Mesenchymal stem cell (in vitro differentiated cells and primary cell): ENCODE measurements at regions not wholly inside any gene's neighbourhood (a gene's known extent, or its start where the extent isn't known, plus 50 kb on each side); places are given as distances from the start of the nearest gene placed in this dataset.
"Not testable (repeated sequence)": the region's sequence is repeated elsewhere in the genome, so short reads cannot be mapped to it uniquely, and the experiment has no call there.

Experiments used
- DNase-seq: peaks from one replicate; pipeline ENCODE4 v3.0.0-alpha.2; 2013
- H2AFZ ChIP-seq: one replicate; pipeline ENCODE4 v1.6.1; 2013; ENCODE audit warnings: low read depth, mild to moderate bottlenecking, control low read depth, inconsistent platforms, low read length, moderate library complexity
- H2AK5ac ChIP-seq: 2 replicates; pipeline ENCODE4 v1.6.1; 2013; ENCODE audit warnings: low read length, moderate library complexity, mild to moderate bottlenecking, inconsistent platforms; ENCODE audit not compliant: severe bottlenecking
- H2BK120ac ChIP-seq: one replicate; pipeline ENCODE4 v1.6.1; 2013; ENCODE audit warnings: low read depth, mild to moderate bottlenecking, inconsistent platforms, low read length, moderate library complexity
- H2BK12ac ChIP-seq, 2 experiments: one replicate each; pipeline ENCODE4 v1.6.1; 2013; ENCODE audit warnings: inconsistent platforms in 2 of 2, low read length in 2 of 2, mild to moderate bottlenecking in 2 of 2, moderate library complexity in 2 of 2, control low read depth in 1 of 2
- H2BK15ac ChIP-seq: one replicate; pipeline ENCODE4 v1.6.1; 2013; ENCODE audit warnings: mild to moderate bottlenecking, low read depth, inconsistent platforms; ENCODE audit not compliant: poor library complexity, severe bottlenecking
- H2BK5ac ChIP-seq: 2 replicates; pipeline ENCODE4 v1.6.1; 2013; ENCODE audit warnings: low read depth, mild to moderate bottlenecking, low read length, control low read depth, inconsistent platforms; ENCODE audit not compliant: poor library complexity, severe bottlenecking
- H3K14ac ChIP-seq, 2 experiments: one replicate each; pipeline ENCODE4 v1.6.1; 2013; ENCODE audit warnings: inconsistent platforms in 2 of 2, low read length in 2 of 2, control low read depth in 1 of 2, mild to moderate bottlenecking in 1 of 2, moderate library complexity in 1 of 2
- H3K18ac ChIP-seq, 2 experiments: one replicate each; pipeline ENCODE4 v1.6.1; 2013; ENCODE audit warnings: inconsistent platforms in 2 of 2, low read length in 2 of 2, control low read depth in 1 of 2, low read depth in 1 of 2, mild to moderate bottlenecking in 1 of 2
- H3K23ac ChIP-seq, 2 experiments: one replicate each; pipeline ENCODE4 v1.6.1; 2013; ENCODE audit warnings: inconsistent platforms in 2 of 2, low read length in 2 of 2, mild to moderate bottlenecking in 2 of 2, moderate library complexity in 2 of 2, control low read depth in 1 of 2
- H3K27ac ChIP-seq: 2 replicates; pipeline ENCODE4 v1.5.1; 2013; ENCODE audit warnings: mild to moderate bottlenecking, moderate library complexity, low read length, control low read depth, inconsistent platforms; ENCODE audit not compliant: poor library complexity, severe bottlenecking
- H3K27me3 ChIP-seq, 2 experiments: 2 replicates each; pipeline versions ENCODE4 v1.6.1 to v1.7.0; 2013; ENCODE audit warnings: low read length in 2 of 2, mild to moderate bottlenecking in 2 of 2, moderate library complexity in 2 of 2, control low read depth in 1 of 2, inconsistent platforms in 1 of 2; ENCODE audit not compliant: control insufficient read depth in 1 of 2, insufficient read depth in 1 of 2
- H3K36me3 ChIP-seq, 2 experiments: 2 replicates each; pipeline versions ENCODE4 v1.6.1 to v1.7.0; 2013; ENCODE audit warnings: low read length in 2 of 2, control low read depth in 1 of 2, inconsistent platforms in 1 of 2, low read depth in 1 of 2, mild to moderate bottlenecking in 1 of 2; ENCODE audit not compliant: insufficient read depth in 2 of 2, control insufficient read depth in 1 of 2
- H3K4ac ChIP-seq, 2 experiments: one replicate each; pipeline ENCODE4 v1.6.1; 2013; ENCODE audit warnings: inconsistent platforms in 2 of 2, low read length in 2 of 2, mild to moderate bottlenecking in 2 of 2, moderate library complexity in 2 of 2, control low read depth in 1 of 2, low read depth in 1 of 2
- H3K4me1 ChIP-seq: 2 replicates; pipeline ENCODE4 v1.6.1; 2013; ENCODE audit warnings: low read depth, low read length, control low read depth; ENCODE audit not compliant: control insufficient read depth, insufficient read depth
- H3K4me2 ChIP-seq: 2 replicates; pipeline ENCODE4 v1.6.1; 2013; ENCODE audit warnings: low read length, mild to moderate bottlenecking, inconsistent platforms; ENCODE audit not compliant: poor library complexity, severe bottlenecking
- H3K4me3 ChIP-seq, 2 experiments: 2 replicates each; pipeline versions ENCODE4 v1.5.1 to v1.7.0; 2013; ENCODE audit warnings: low read length in 2 of 2, mild to moderate bottlenecking in 2 of 2, control low read depth in 1 of 2, low read depth in 1 of 2; ENCODE audit not compliant: insufficient read depth in 1 of 2
- H3K79me1 ChIP-seq: replicated peaks from 2 replicates; pipeline ENCODE4 v1.6.1; 2013; ENCODE audit warnings: mild to moderate bottlenecking, control low read depth, low read length, inconsistent platforms; ENCODE audit not compliant: poor library complexity, severe bottlenecking
- H3K9ac ChIP-seq: 2 replicates; pipeline ENCODE4 v1.7.0; 2013; ENCODE audit warnings: mild to moderate bottlenecking, low read length, moderate library complexity
- H3K9me3 ChIP-seq: 2 replicates; pipeline ENCODE4 v1.7.0; 2013; ENCODE audit warnings: mild to moderate bottlenecking, low read length; ENCODE audit not compliant: control insufficient read depth
- H4K8ac ChIP-seq: one replicate; pipeline ENCODE4 v1.6.1; 2013; ENCODE audit warnings: inconsistent platforms, mild to moderate bottlenecking, low read length, moderate library complexity
- H4K91ac ChIP-seq: one replicate; pipeline ENCODE4 v1.6.1; 2013; ENCODE audit warnings: mild to moderate bottlenecking, low read length, inconsistent platforms
- WGBS: methylation state at CpG from one replicate; pipeline ENCODE4 v1.1.7; 2013; ENCODE audit warnings: mixed read lengths; 5-methylcytosine and 5-hydroxymethylcytosine counted together

GRCh38 chr5:58314356-58315210 lies 145.3 kb downstream of the PLK2 start:
- Histone ChIP-seq H3K4ac (no peak overlapping the region), H3K4me1 (no peaks in the 10 kb centered on the region), H3K27me3 (no peaks in the 10 kb centered on the region), H2AFZ (no peak overlapping the region), H3K4me2 (no peak overlapping the region), H3K27ac (no peak overlapping the region), H3K23ac (no peak overlapping the region), H2BK120ac (no peak overlapping the region), H3K36me3 (no peaks in the 10 kb centered on the region), H2BK15ac (no peak overlapping the region), H3K79me1 (no peaks in the 10 kb centered on the region), H2AK5ac (no peak overlapping the region), H3K9me3 (no peaks in the 10 kb centered on the region), H2BK5ac (no peak overlapping the region), H3K18ac (peak overlapping the region in 1 of 2 experiments; percentile 33), H3K9ac (no peak overlapping the region), H3K14ac (no peak overlapping the region), H4K91ac (no peak overlapping the region), H2BK12ac (no peak overlapping the region), H4K8ac (no peak overlapping the region), H3K4me3 (no peak overlapping the region)
- peak; percentile 39 for DNase-seq
- WGBS, result 59% methylated on average over 4 of the region's 4 CpGs

- Histone ChIP-seq H3K18ac (no peak overlapping the region), H2BK5ac (no peak overlapping the region), H4K8ac (no peak overlapping the region), H2BK15ac (no peak overlapping the region), H3K9me3 (no peaks in the 10 kb centered on the region), H3K9ac (no peak overlapping the region), H3K79me1 (no peaks in the 10 kb centered on the region), H3K27ac (no peak overlapping the region), H3K4me2 (no peak overlapping the region), H4K91ac (no peak overlapping the region), H3K4ac (no peak overlapping the region), H2BK12ac (no peak overlapping the region), H3K36me3 (no peaks in the 10 kb centered on the region), H3K23ac (no peak overlapping the region), H3K4me3 (no peak overlapping the region), H3K27me3 (no peaks in the 10 kb centered on the region), H2BK120ac (no peak overlapping the region), H3K4me1 (no peaks in the 10 kb centered on the region), H2AFZ (no peak overlapping the region), H3K14ac (no peak overlapping the region), H2AK5ac (no peak overlapping the region)
- DNase-seq, result no peak
- WGBS, result 67% methylated on average over 3 of the region's 5 CpGs
These were observed 147.6 kb downstream of the PLK2 start for GRCh38 chr5:58312299-58312698.

- Histone ChIP-seq H4K8ac (no peak overlapping the region), H3K23ac (no peak overlapping the region), H2BK12ac (no peak overlapping the region), H2BK120ac (no peak overlapping the region), H2BK5ac (no peak overlapping the region), H2AFZ (no peak overlapping the region), H2AK5ac (no peak overlapping the region), H3K18ac (no peak overlapping the region), H3K79me1 (no peaks in the 10 kb centered on the region), H3K27ac (no peak overlapping the region), H3K27me3 (no peaks in the 10 kb centered on the region), H3K36me3 (no peaks in the 10 kb centered on the region), H3K9me3 (no peaks in the 10 kb centered on the region), H3K4ac (no peak overlapping the region), H3K14ac (no peak overlapping the region), H3K9ac (no peak overlapping the region), H3K4me3 (no peak overlapping the region), H3K4me2 (no peak overlapping the region), H3K4me1 (no peaks in the 10 kb centered on the region), H4K91ac (no peak overlapping the region), H2BK15ac (no peak overlapping the region)
- WGBS, result 97% methylated on average over 3 of the region's 3 CpGs
- no peak for DNase-seq
These were observed 148.4 kb downstream of the PLK2 start for GRCh38 chr5:58311526-58311925.

GRCh38 chr5:58308384-58308783 lies 151.5 kb downstream of the PLK2 start:
- H3K9ac ChIP-seq, H2BK15ac ChIP-seq, DNase-seq, H3K36me3 ChIP-seq, H2BK5ac ChIP-seq, H2AFZ ChIP-seq, H3K4me3 ChIP-seq, H3K79me1 ChIP-seq, H2BK120ac ChIP-seq, H3K9me3 ChIP-seq, H3K23ac ChIP-seq, H3K4me2 ChIP-seq, H3K27ac ChIP-seq, H3K4me1 ChIP-seq, H3K4ac ChIP-seq, H4K91ac ChIP-seq, H2BK12ac ChIP-seq, H3K18ac ChIP-seq, H3K14ac ChIP-seq, H3K27me3 ChIP-seq, H4K8ac ChIP-seq, H2AK5ac ChIP-seq: not testable (repeated sequence)
- WGBS, result no CpG with 5 or more reads among the region's 2 CpGs
